RWPE1 (cell line): ENCODE measurements at regions not wholly inside any gene's neighbourhood (a gene's known extent, or its start where the extent isn't known, plus 50 kb on each side); places are given as distances from the start of the nearest gene placed in this dataset.

Source experiments
- CTCF ChIA-PET: fragments of 350-600 bp; sonication (Branson Sonifier 250); formaldehyde crosslinking; extraction: SDS; loops from one replicate; lab custom pipeline; 2021; lab: Yijun Ruan, JAX
- POLR2A ChIA-PET: fragments of 400-600 bp; formaldehyde crosslinking; extraction: SDS; loops from one replicate; lab custom pipeline; 2020; ENCODE audit warnings: antibody characterized with exemption; ENCODE audit not compliant: low non-redundant PET; lab: Yijun Ruan, JAX
- DNase-seq: peaks from one replicate; pipeline ENCODE4 v3.0.0; 2012; ENCODE audit warnings: low spot score
- H3K27ac ChIP-seq: fragments of 450-650 bp; 2 replicates; pipeline ENCODE4 v1.5.1; 2017
- CTCF ChIP-seq: fragments of 450-650 bp; conservative IDR thresholded peaks from 2 replicates; pipeline ENCODE4 v1.5.1; 2017; ENCODE audit warnings: low read depth, mild to moderate bottlenecking

GRCh38 chr18:8893628-8894231 lies 188.4 kb downstream of the MTCL1 start:
- TF ChIP-seq CTCF: no peak
- POLR2A ChIA-PET: no interaction called here
- H3K27ac ChIP-seq: no peak overlapping the region
- CTCF ChIA-PET: no interaction called here
- no peak for DNase-seq

- TF ChIP-seq CTCF: no peak
- POLR2A ChIA-PET: no interaction called here
- CTCF ChIA-PET: interaction anchor here (0.7 kb wide), 1 partner anchor 65 kb away, joined by 3 read pairs; no protein-coding TSS in a partner anchor
Measured at GRCh38 chr18:8894823-8895222, 189.5 kb downstream of the MTCL1 start.

GRCh38 chr18:8895341-8895740 lies 190.0 kb downstream of the MTCL1 start:
- CTCF ChIA-PET: interaction anchor here (0.7 kb wide), 1 partner anchor 65 kb away, joined by 3 read pairs; no protein-coding TSS in a partner anchor
- no peak for TF ChIP-seq CTCF
- POLR2A ChIA-PET: no interaction called here
- DNase-seq: no peak
- no peak overlapping the region for H3K27ac ChIP-seq

More at GRCh38 chr18:8894823-8895222, 189.5 kb downstream of the MTCL1 start:
- no peak for DNase-seq
- no peak overlapping the region for H3K27ac ChIP-seq

- TF ChIP-seq CTCF: no peak
- CTCF ChIA-PET: no interaction called here
Measured at GRCh38 chr18:8895987-8896619, 190.7 kb downstream of the MTCL1 start.

GRCh38 chr18:8899000-8899399 lies 193.6 kb downstream of the MTCL1 start:
- ChIA-PET POLR2A (no interaction called here), CTCF (interaction anchor here (0.7 kb wide), 1 partner anchor 47 kb away, joined by 3 read pairs; no protein-coding TSS in a partner anchor)
- TF ChIP-seq CTCF: no peak
- no peak for DNase-seq
- H3K27ac ChIP-seq: no peak overlapping the region

More at GRCh38 chr18:8895987-8896619, 190.7 kb downstream of the MTCL1 start:
- POLR2A ChIA-PET: no interaction called here
- H3K27ac ChIP-seq: peak overlapping the region; percentile 22; the same call in 1 of the 2 replicates
- no peak for DNase-seq

GRCh38 chr18:8900552-8900951 lies 195.2 kb downstream of the MTCL1 start:
- POLR2A ChIA-PET: interaction anchor here (0.6 kb wide), 1 partner anchor 19 kb away, joined by 3 read pairs; no protein-coding TSS in a partner anchor
- no peak overlapping the region for H3K27ac ChIP-seq
- TF ChIP-seq CTCF: no peak
- CTCF ChIA-PET: interaction anchor here (0.6 kb wide), 1 partner anchor 14 kb away, joined by 3 read pairs; no protein-coding TSS in a partner anchor
- no peak for DNase-seq
